Hematopoietic multipotent progenitor cell treated with erythropoietin and hydrocortisone succinate and interleukin-3 and kit ligand, for 15 days (in vitro differentiated cells): ENCODE measurements at regions not wholly inside any gene's neighbourhood (a gene's known extent, or its start where the extent isn't known, plus 50 kb on each side); places are given as distances from the start of the nearest gene placed in this dataset.

Source experiments
- DNase-seq: peaks from one replicate; pipeline ENCODE4 v3.0.0-alpha.2; 2015; ENCODE audit warnings: low spot score

- no peak for DNase-seq
These were observed 122.7 kb upstream of the SESN3 start for GRCh38 chr11:95353706-95354105.

- no peak for DNase-seq
These were observed 121.8 kb upstream of the SESN3 start for GRCh38 chr11:95352733-95353346.

GRCh38 chr11:95349345-95349942 is 118.4 kb upstream of the SESN3 start:
- DNase-seq = no peak

GRCh38 chr11:95346265-95346664 is 115.3 kb upstream of the SESN3 start:
- no peak for DNase-seq

GRCh38 chr11:95345651-95346050 is 114.6 kb upstream of the SESN3 start:
- DNase-seq = no peak

- DNase-seq = no peak
These were observed 114.1 kb upstream of the SESN3 start for GRCh38 chr11:95344932-95345642.

GRCh38 chr11:95341221-95341620 is 110.2 kb upstream of the SESN3 start:
- no peak for DNase-seq

GRCh38 chr11:95339086-95339901 is 108.3 kb upstream of the SESN3 start:
- no peak for DNase-seq

GRCh38 chr11:95338430-95338991 is 107.5 kb upstream of the SESN3 start:
- no peak for DNase-seq

GRCh38 chr11:95337972-95338429 is 107.0 kb upstream of the SESN3 start:
- no peak for DNase-seq

- no peak for DNase-seq
These were observed 106.4 kb upstream of the SESN3 start for GRCh38 chr11:95337175-95337957.

- no peak for DNase-seq
These were observed 105.0 kb upstream of the SESN3 start for GRCh38 chr11:95335989-95336388.

- DNase-seq = no peak
These were observed 100.2 kb upstream of the SESN3 start for GRCh38 chr11:95331161-95331560.

- no peak for DNase-seq
These were observed 99.3 kb upstream of the SESN3 start for GRCh38 chr11:95330302-95330701.

GRCh38 chr11:95327273-95327948 is 96.4 kb upstream of the SESN3 start:
- DNase-seq = no peak

GRCh38 chr11:95325777-95326258 is 94.8 kb upstream of the SESN3 start:
- DNase-seq = no peak

GRCh38 chr11:95324826-95325225 is 93.8 kb upstream of the SESN3 start:
- no peak for DNase-seq

- no peak for DNase-seq
These were observed 91.5 kb upstream of the SESN3 start for GRCh38 chr11:95322539-95322938.

GRCh38 chr11:95318498-95318897 is 87.5 kb upstream of the SESN3 start:
- DNase-seq = no peak

GRCh38 chr11:95308512-95309035 is 77.6 kb upstream of the SESN3 start:
- DNase-seq = no peak
